HG02973 (cell line): ENCODE measurements at regions not wholly inside any gene's neighbourhood (a gene's known extent, or its start where the extent isn't known, plus 50 kb on each side); places are given as distances from the start of the nearest gene placed in this dataset.

Experiments used
- ATAC-seq: cut with Tn5 transposase; IDR thresholded peaks from one replicate; pipeline ENCODE4 v1.9.1; 2021; ENCODE audit warnings: moderate library complexity; ENCODE audit not compliant: unreplicated experiment

DNA sequence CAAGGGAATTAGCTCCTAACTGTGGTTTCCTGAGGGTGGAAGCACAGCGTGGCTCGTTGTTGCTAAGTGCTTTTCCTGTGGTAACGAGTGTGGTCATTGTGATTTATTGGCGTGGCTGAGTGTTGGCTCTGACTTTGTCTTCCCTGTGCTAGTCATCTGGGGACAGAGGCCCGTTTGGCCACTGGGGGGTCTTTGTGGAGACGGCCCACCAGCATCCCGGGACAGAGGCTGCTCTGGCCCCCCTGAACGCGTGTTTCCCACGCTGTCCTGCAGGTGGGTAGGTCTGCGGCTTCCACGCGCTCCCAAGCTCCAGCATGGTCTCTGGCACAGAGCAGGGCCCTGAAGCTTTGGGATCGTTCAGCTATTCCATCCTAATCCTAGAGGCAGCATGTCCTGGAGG is 1040.0 kb downstream of the TBC1D22A start:
- ATAC-seq: no peak

DNA sequence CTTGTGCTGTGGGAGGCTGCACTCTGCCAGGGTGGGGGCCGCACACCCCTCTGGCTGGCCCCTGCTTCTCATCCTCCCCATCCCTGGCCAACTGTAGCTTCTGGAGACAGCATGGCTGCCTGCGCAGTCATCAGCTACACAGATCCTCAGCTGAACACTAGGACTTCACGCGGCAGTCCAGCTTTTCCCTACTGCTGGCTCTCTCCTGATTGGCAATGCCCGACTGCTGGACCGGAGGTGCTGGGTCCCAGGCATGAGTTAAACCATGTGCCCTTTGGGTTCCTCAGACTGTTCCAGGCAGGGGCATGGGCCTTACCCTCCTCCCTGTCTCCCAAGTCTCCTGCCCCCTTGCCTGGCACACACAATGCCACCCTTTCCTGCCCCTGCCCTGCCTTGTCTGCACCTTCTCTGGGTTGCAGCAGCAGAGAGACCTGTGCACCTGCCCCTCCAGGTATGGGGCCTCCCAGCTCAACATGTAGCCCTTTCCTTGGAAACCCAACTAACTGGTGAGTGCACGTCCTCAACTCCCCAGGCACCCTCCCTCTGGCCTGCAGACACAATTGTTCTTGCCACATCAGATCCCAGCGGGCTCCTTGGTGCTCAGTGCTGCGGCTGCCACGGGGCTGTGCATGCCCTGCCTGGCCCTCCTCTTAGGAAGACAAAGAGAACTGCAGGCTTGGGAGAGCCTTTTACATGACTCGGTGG is 1039.2 kb downstream of the TBC1D22A start:
- ATAC-seq: no peak

DNA sequence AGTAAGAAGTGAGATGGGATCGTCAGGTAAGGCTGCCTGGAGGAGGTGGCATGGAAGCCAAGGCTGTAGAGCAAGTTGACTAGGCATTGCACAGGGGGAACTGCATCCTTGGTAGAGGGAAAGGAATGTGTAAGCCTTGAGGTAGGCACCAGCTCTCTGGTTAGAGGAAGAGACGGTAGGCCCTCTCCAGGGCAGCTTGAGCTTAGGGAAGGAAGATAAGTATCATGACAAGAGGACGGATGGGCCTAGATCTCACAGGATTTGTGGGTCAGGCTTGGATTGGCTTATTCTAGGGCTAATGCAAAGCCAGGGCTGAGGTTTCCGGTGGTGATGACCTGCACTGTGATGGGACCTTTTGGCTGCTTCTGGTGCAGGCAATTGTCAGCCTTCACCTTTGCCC is 1035.8 kb downstream of the TBC1D22A start:
- no peak for ATAC-seq

DNA sequence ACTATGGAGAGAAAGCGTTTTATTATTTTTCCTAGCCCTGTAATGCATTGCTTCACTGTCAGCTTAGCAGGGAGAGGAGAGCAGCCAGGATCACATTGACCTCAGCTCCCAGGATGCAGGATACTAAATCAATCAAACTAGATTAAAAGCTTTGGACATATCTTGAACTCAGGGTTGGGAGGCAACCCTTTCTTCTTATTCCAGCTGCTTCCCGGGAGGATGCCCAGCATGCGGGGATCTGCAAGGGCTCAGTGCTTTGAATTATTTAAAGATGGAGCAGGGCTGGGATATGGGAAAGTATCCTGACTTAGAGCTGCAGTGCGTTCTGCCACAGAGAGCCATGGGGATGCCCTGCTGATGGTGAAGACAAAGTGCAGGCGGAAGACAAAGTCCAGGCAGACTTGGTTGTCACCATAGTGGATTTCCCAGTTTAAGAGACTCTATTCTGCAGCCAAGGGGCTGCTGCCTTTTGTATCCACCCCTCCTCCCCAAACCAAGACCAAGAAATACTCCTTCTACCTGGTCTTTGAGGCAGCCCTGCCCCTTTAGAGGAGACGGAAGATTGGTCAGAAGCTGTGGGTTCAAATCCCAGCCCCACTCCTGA is 1035.0 kb downstream of the TBC1D22A start:
- no peak for ATAC-seq

DNA sequence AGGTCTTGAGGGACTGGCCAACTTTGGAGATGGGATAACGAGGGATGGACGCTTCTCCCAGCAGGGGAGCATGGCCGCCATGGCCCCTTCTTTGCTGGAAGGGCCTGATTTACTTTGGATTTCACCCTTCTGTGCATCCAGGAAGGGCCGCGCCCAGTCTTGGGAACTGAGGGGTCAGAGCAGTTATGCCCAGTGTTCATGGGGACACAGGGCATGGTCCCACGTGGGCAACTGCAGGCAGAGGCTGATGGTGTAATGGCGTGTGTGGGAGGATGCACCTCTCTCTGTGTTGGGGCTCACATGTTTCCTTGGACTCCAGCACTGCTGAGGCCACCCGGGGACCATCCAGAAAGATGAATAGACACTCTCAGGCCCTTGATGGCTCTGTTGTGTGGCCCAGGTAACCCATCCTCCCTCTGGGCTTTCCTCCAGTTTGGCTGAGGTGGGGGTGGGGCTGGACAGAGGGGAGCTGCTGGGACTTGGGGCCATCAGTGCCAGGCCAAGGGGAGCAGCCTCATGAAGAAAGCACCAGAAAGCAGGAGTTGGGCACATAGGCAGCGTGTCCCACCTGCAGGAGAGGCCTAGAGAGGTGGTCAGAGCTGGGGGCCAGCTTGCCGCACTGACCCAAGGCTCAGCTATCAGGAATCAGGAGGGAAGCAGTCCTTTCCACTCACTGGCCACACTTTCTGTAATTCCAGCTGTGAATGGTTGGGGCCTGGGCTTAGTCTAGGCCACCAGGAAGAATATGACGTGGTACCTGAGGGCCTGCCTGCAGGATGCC is 1033.9 kb downstream of the TBC1D22A start:
- ATAC-seq: no peak

DNA sequence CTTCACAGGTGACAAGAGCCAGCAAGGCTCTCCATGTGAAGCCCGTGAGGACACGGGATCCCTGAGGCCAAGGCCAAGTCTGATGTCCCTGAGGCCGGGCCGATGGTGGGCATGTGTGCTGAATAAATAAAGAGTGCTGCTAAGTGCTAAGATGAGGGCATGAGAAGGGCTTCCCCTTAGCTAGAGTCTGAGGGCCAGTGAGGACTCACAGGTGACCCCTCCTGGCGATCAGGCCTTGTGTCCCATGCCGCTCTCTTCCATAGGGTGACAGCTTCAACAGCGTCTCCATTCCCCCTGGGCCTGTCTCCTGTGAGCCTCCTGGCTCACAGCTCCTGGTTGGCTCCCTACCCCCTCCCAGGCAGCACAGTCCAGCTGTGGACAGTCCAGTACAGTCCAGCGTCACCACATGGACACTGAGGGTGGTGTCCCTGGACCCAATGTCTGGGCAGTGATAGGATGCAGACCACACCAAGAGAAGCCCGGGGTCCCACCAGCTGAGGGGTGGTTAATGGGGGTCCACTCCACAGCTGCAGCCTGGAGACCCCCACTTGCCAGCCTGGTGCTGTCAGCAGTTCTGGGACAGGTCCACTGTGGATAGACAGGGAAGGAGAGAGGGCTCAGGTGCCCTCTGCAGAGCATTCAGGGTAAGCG is 1033.2 kb downstream of the TBC1D22A start:
- ATAC-seq: no peak

DNA sequence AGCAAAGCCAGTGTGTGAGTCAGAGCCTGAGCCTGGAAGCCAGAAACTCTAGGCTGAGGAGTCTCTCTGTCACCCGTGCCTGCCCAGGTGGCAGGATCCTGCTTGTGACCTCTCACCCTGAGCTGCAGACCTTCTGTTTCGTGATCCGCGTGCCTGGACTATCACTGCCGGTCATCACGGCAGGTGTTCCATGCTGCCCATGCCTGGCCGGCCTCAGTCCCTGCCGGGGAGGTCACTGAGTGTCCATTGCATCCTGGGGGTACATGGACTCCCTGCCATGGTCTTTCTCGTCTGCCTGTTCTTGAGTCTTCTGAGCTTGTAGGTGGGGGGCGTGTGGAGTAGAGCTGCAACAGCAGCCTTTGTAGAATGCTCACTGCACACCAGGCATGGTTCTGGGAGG is 1032.4 kb downstream of the TBC1D22A start:
- ATAC-seq: no peak

DNA sequence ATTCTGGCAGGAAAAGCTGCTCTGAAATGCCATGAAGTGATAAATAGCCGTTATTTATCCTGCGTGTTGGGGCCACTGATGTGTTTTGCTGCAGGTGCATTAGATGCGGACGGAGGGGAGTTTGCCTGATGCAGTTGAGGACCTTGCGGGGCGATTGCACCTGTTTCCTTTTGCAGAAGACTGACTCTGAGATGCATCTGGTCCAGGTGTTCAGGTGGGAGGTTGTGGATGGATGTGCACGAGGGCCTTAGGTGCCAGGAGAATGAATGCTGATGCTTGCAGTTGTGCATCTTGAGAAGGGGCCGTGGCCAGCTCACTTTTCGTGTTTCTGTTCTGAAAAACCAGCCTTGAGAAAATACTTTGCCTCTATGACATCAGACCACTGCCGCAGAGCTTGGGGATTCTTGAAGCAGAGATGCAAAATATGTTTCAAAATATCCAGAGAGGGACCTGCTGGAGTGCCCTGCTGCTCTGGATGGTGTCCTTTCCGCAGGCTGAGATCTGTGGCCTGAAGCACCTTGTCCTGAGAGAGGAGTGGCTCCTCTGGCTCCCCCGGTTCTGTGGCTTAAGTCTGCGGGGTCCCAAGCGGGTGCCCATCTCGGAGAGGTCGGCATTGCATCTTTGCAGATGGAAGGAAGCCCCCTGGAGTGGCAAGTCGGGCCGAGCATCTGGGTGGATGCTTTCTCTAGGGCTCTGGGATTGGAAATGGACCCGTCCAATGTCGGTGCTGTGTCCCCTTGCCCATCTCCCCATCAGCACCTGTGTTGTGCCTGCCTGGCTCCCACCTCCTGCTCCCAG is 1031.1 kb downstream of the TBC1D22A start:
- no peak for ATAC-seq

DNA sequence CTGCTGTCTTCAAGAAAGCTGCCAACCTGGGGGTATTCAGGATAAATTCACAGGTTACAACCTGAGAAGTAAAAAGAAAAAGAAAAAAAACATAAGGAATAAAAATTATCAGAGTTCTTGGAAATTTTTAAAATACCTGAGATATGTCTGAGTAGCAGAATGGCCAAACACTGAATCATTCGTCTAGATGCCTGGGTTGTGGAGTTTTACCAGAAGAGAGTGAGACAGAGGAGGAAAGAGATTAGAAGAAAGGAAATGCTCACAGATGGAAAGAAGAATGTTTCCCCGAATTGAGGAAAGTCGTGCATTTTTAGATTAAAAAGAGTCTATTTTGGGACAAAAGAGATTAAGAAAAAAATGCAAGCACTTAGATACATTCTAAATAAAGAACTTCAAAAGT is 1026.7 kb downstream of the TBC1D22A start:
- no peak for ATAC-seq

DNA sequence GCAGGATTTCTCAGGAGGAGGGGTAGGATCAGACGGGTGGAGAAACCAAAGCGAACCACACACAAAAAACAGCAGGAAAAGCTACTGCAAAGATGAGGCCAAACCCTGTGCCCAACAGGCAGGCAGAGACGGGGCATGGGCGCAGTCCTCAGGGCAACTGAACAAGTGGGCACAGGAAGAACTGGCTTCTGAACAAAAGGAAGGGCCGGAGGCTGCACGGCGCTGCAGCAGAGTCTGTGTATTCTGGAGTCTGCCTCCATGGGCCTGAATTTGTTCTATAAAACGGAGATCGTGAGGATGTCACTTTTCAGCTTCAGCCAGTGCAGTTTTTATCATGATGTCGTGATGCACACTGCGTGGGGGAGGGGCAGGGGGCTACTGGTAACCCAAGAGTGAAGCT is 1026.0 kb downstream of the TBC1D22A start:
- no peak for ATAC-seq

DNA sequence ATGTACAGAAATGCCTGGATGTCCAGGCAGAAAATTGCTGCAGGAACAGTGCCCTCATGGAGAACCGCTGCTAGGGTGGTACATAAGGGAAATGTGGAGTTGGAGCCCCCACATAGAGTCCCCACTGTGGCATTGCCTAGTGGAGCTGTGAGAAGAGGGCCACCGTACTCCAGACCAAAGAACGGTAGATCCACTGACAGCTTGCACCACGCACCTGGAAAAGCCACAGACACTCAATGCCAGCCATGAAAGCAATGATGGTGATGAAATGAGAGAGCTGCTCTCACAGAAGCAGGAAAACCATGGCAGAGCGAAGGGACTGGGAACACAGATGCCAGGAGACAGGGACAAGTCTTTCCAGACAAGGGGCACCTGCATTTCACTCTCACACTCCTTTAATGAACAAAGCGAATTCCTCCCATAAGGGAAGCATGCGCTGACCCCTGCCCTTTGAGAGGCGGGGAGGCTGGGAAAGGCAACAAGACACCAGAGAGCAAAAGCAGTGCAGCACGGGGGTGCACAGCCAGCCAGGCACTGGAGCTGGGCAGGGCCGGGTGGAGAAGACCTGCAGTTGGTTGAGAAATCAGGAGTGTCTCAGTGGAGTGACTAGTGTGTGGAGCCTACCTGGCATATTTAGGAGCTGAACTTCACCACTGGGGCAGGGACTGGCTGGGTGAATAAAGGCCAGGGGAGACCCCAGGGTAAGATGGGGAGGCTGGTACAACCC is 1025.2 kb downstream of the TBC1D22A start:
- ATAC-seq: no peak

DNA sequence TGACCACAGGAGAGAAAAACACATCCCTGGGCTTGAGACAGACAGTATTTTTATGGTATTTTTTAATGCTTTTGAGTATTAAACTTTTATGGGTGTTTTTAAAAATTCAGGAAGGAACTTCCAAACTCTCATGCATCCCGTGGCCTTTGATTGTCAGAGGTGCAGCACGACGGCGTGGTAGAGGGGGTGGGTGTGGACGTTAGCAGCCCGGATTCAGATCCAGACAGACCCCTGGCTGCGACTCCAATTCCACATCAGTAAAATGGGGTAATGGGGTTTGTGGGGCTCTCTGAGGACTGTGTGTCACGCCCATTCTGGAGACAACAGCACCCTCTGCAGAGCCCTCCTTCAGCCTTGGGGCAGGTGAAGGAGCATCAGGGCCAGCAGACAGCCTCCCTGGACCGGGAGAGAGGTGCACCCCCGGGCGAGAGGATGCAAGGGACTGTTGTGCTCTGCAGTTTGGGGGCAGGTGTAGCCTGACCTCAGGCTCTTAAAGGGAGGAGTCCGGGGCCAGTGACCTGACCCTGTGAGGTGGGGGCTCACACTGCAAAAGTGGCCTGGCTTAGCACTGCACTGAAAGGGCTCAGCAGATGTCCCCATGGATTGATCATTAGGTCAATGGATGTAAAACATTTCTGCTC is 1024.3 kb downstream of the TBC1D22A start:
- no peak for ATAC-seq

DNA sequence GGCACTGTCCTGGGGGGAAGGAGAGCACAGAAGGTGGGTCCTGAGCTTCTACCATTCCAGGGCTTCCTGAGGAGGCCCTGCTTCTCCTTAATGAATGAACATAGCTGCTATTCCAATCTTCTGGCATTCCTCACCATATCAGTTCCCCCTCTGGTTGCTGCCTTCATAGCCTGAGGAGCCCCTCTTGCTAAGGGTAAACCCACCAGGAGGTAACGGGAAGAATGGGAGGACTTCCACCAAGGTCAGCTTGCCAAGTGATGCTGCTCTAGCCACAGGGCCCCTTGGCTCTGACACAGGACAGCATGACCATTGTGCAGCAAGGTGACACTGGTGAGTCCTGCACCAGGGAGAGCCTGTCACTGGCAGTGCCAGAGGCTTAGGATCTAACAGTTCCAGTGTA is 1022.5 kb downstream of the TBC1D22A start:
- ATAC-seq: no peak

DNA sequence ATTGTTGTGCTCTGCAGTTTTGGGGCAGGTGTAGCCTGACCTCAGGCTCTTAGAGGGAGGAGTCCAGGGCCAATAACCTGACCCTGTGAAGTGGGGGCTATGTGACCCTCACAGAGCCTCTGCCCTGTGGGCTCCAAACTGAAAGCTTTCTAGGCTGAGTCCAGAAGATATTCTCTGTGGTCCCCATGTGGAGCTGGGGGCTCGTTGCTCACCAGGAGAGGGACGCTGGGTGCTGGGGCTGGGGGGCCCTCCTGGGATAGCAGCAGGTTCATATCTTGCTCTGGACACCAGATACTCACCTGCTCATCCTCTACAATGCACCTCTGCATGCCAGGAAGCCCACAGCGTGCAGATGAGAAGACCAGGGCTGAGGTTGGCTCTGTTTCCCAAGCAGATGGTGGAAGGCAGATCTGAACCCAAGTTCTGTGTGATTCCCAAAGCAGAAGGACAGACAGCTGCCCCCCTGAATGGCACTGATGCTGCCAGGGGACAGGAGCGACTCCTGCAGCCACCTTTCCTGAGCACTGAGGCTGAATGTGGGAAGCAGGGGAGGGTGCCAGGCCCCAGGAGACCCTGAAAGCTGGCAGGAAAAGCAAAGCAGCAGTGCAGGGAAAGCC is 1022.0 kb downstream of the TBC1D22A start:
- no peak for ATAC-seq

DNA sequence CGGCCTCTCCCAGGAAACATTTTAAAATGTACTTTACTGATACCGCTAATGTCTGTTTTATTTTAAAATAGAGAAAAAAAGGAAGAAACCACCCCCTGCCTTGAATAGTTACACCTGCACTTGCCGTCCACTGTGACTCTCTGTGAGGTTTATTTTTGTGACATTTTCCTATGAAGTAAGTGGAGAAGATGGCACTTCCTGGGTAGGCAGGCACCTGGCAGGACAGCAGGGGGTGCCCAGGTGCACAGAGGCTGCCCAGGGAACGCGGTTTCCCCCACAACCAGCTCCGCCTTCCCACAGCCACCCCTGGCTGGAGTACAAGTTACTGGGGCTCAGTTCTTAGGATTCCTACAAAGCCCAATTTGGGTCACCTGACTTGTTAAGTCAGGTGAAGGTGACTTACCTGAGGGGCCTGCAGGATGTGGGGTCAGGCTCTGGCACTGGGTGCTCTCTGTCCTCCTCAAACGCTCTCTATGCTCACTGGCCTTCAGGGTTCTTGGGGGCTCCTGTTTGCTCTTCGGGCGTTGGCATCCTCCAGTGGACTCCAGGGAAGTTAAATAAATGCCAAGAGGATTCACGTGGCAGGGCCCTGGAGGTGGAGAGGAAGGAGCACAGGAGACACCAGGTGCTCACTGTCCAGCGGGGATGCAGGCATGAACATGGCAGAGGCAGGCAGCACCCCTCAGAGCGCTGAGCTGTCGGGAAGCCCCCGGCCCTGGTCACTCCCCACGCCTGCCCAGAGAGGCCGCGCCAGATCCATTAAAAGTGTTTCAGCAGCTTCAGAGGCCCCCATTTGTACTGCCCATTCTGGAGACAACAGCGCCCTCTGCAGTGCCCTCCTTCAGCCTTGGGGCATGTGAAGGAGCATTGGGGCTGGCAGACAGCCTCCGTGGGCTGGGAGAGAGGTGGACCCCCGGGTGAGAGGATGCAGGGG is 1021.2 kb downstream of the TBC1D22A start:
- ATAC-seq: no peak

DNA sequence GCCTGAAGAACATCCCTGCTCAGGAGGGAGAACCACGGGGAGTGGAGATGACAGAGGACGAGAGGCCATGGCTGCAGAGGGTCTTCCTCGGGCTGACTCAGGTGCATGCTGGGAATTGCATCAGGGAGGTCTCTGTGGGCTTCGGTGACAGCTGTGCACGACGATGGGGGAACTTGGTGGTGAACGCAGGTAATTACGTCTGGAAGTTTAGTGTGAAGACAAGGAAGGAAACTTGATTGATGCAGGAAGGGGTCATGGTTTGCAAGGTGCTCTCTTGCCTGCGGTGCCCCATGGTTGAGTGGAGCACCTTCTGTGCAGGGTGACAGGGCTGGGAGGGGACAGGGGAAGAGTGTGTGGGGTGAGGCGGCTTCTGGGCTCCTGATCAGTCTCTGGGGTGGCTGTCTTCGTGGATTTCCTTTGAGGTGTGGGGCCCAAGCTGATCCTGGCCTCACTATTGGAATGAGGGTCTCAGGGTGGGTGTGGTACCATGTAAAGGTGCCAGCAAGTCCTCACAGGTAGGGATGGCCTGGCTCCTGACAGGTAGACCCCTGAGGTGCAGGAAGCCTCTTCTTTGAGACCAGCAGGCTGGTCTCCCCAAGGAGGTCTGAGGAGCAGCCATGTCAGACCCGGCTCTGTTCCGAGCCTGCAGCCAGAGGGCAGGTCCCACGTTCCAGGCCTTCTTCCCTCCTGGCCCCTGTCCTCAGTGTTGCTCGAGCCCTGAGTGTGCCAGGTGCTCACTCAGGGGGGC is 1020.1 kb downstream of the TBC1D22A start:
- ATAC-seq: no peak

DNA sequence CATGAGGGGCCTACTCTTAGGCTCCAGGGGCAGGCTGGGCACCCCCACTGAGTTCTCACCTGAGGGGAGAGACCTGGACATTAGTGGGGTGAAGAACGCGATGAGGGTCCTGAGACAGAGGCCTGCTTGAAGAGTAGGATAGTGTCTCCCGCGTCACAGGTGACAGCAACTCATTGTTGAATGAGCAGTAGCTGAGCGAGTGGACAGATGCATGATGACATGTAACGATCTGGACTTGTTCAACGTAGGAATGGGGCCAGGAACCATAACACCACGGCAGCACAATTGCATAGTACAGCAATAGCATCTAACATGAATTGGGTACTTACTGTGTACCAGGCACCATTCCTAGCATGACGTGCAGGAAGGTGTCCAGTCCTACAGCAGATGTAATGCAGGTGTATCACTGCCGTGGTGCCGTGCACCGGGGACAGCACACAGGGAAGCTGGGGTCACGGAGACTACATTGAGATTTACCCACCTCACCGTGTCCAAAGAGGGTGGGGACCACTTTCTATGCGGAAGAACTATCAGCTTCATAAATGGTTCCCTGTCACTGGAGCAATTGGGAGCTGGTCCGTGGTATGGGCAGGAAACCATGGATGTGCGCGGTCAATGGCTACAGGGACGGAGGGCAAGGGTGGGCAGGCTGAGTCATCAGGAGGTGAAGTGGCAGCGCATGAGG is 1019.1 kb downstream of the TBC1D22A start:
- no peak for ATAC-seq
